H1 (cell line): ENCODE measurements at regions not wholly inside any gene's neighbourhood (a gene's known extent, or its start where the extent isn't known, plus 50 kb on each side); places are given as distances from the start of the nearest gene placed in this dataset.

Source experiments
- EP300 ChIP-seq, 2 experiments: IDR thresholded peaks; 1 replicate in 1 of 2; 2 replicates in 1 of 2; pipeline ENCODE4 v1.6.1; 2011 to 2012; ENCODE audit warnings: low read depth in 2 of 2, low read length in 2 of 2, mild to moderate bottlenecking in 2 of 2, borderline replicate concordance in 1 of 2, inconsistent platforms in 1 of 2, moderate library complexity in 1 of 2
- JUND ChIP-seq: IDR thresholded peaks from 2 replicates; pipeline ENCODE4 v1.6.1; 2011; ENCODE audit warnings: mild to moderate bottlenecking, improper control_type of control experiment, low read length

DNA sequence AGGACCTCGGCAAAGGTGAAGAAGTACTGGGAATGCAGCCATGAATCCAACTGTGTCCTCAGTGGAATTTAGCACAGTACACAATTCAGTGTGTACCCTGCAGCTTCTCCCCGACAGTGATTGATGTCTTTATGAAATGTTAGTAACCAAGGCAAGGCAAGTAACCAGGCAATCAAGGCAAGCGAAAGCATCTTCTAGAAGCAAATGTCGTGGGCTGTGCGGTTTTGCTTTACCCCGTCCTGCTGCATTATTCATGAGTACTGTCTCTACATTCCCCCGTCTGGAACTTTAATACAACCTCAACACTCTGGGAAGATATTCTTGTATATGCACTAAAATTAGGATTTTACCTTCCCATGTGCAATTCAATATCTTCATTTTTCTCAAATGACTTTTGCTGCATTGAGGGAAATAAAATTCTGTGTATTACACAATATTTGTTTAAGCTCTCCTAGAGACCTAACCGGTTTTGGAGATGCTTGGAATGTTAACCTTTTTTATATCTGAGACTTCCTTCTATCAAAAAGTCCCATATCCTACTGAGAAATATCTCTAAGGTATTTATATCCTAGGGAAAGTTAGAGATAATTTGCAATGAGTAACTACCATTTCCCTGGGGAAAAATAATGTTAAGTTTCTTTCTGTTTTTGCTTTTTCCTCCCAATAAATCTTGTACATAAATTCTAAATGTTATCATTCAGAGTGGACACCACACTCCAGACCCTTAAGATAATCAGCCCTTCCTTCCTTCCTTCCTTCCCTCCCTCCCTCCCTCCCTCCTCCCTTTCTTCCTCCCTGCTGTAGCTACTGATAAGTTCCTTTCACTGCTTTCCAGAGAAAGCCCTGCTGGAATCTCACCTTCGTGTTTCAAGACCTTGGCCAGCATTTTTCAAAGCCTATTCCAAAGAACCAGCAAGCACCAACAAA, 51.9 kb upstream of the ADORA2B start (continued):
- TF ChIP-seq EP300 (IDR thresholded peaks at IDR 0.05; ENCODE audit: borderline replicate concordance in 1 of 2, low read depth in 2 of 2, low read length in 2 of 2) (no peak), JUND (no peak)
